ENCODE measurements at regions not wholly inside any gene's neighbourhood (a gene's known extent, or its start where the extent isn't known, plus 50 kb on each side); places are given as distances from the start of the nearest gene placed in this dataset.

GRCh38 chr4:159682996-159683395, 580.1 kb downstream of the RAPGEF2 start:
- H3K79me2 ChIP-seq (ENCODE audit: control insufficient read depth, insufficient read depth, low read length): no peaks in the 10 kb centered on the region
- no peak overlapping the region for H2AFZ ChIP-seq (ENCODE audit: low read length)
- H3K36me3 ChIP-seq (ENCODE audit: control insufficient read depth, insufficient read depth, low read length): no peaks in the 10 kb centered on the region
- TF ChIP-seq EZH2 (IDR thresholded peaks at IDR 0.05; ENCODE audit: low read length, missing control alignments) (no peak), CTCF (conservative IDR thresholded peaks at IDR 0.05 in 1 of 2, IDR thresholded peaks at IDR 0.05 in 1 of 2; ENCODE audit: low read depth in 1 of 2, low read length in 2 of 2) (no peak)
- H4K20me1 ChIP-seq (ENCODE audit: control insufficient read depth, extremely low read depth, insufficient read depth, low read length): no peaks in the 10 kb centered on the region
- H3K4me3 ChIP-seq (replicated peaks in 1 of 4; ENCODE audit: control extremely low read depth in 1 of 4, insufficient read depth in 1 of 4, low read depth in 3 of 4, low read length in 4 of 4): no peak overlapping the region
- H3K27ac ChIP-seq (ENCODE audit: insufficient read depth, low read length): no peak overlapping the region
- H3K9ac ChIP-seq (ENCODE audit: insufficient read depth, low read length): no peak overlapping the region
- H3K4me1 ChIP-seq (ENCODE audit: control insufficient read depth, extremely low read depth, insufficient read depth, low read length): no peaks in the 10 kb centered on the region
- H3K4me2 ChIP-seq (ENCODE audit: extremely low read depth, insufficient read depth, low read length): no peak overlapping the region
- peak in 1 of 2 donors; percentile 17 for DNase-seq (ENCODE audit: low read depth in 2 of 2)
- no peaks in the 10 kb centered on the region for H3K27me3 ChIP-seq (ENCODE audit: control insufficient read depth, insufficient read depth, low read length)
- no peaks in the 10 kb centered on the region for H3K9me3 ChIP-seq (ENCODE audit: control insufficient read depth, insufficient read depth, low read depth, low read length)

GRCh38 chr4:159684061-159684460, 581.2 kb downstream of the RAPGEF2 start:
- Histone ChIP-seq H3K9me3 (ENCODE audit: control insufficient read depth, insufficient read depth, low read depth, low read length) (no peaks in the 10 kb centered on the region), H3K9ac (ENCODE audit: insufficient read depth, low read length) (no peak overlapping the region), H4K20me1 (ENCODE audit: control insufficient read depth, extremely low read depth, insufficient read depth, low read length) (no peaks in the 10 kb centered on the region), H3K27me3 (ENCODE audit: control insufficient read depth, insufficient read depth, low read length) (no peaks in the 10 kb centered on the region), H3K4me1 (ENCODE audit: control insufficient read depth, extremely low read depth, insufficient read depth, low read length) (no peaks in the 10 kb centered on the region), H3K4me3 (replicated peaks in 1 of 4; ENCODE audit: control extremely low read depth in 1 of 4, insufficient read depth in 1 of 4, low read depth in 3 of 4, low read length in 4 of 4) (no peak overlapping the region), H3K4me2 (ENCODE audit: extremely low read depth, insufficient read depth, low read length) (no peak overlapping the region), H2AFZ (ENCODE audit: low read length) (no peak overlapping the region), H3K36me3 (ENCODE audit: control insufficient read depth, insufficient read depth, low read length) (no peaks in the 10 kb centered on the region), H3K79me2 (ENCODE audit: control insufficient read depth, insufficient read depth, low read length) (no peaks in the 10 kb centered on the region), H3K27ac (ENCODE audit: insufficient read depth, low read length) (no peak overlapping the region)
- no peak for TF ChIP-seq EZH2 (IDR thresholded peaks at IDR 0.05; ENCODE audit: low read length, missing control alignments)
- DNase-seq (ENCODE audit: low read depth in 2 of 2): no peak

GRCh38 chr4:159685340-159686092, 582.6 kb downstream of the RAPGEF2 start:
- Histone ChIP-seq H3K4me1 (ENCODE audit: control insufficient read depth, extremely low read depth, insufficient read depth, low read length) (no peaks in the 10 kb centered on the region), H3K27ac (ENCODE audit: insufficient read depth, low read length) (no peak overlapping the region), H3K79me2 (ENCODE audit: control insufficient read depth, insufficient read depth, low read length) (no peaks in the 10 kb centered on the region), H3K9ac (ENCODE audit: insufficient read depth, low read length) (no peak overlapping the region), H3K27me3 (ENCODE audit: control insufficient read depth, insufficient read depth, low read length) (no peaks in the 10 kb centered on the region), H3K36me3 (ENCODE audit: control insufficient read depth, insufficient read depth, low read length) (no peaks in the 10 kb centered on the region), H4K20me1 (ENCODE audit: control insufficient read depth, extremely low read depth, insufficient read depth, low read length) (no peaks in the 10 kb centered on the region), H2AFZ (ENCODE audit: low read length) (no peak overlapping the region), H3K4me3 (replicated peaks in 1 of 4; ENCODE audit: control extremely low read depth in 1 of 4, insufficient read depth in 1 of 4, low read depth in 3 of 4, low read length in 4 of 4) (no peak overlapping the region), H3K9me3 (ENCODE audit: control insufficient read depth, insufficient read depth, low read depth, low read length) (no peaks in the 10 kb centered on the region), H3K4me2 (ENCODE audit: extremely low read depth, insufficient read depth, low read length) (no peak overlapping the region)
- TF ChIP-seq EZH2 (IDR thresholded peaks at IDR 0.05; ENCODE audit: low read length, missing control alignments) (no peak), CTCF (conservative IDR thresholded peaks at IDR 0.05 in 1 of 2, IDR thresholded peaks at IDR 0.05 in 1 of 2; ENCODE audit: low read depth in 1 of 2, low read length in 2 of 2) (no peak)
- DNase-seq (ENCODE audit: low read depth in 2 of 2): peak in 1 of 2 donors; percentile 38

Measured in fibroblast of lung (primary cell).